Keratinocyte (primary cell): ENCODE measurements at regions not wholly inside any gene's neighbourhood (a gene's known extent, or its start where the extent isn't known, plus 50 kb on each side); places are given as distances from the start of the nearest gene placed in this dataset.

Experiments used
- DNase-seq: peaks from one replicate; pipeline ENCODE4 v3.0.0-alpha.2; 2011; ENCODE audit warnings: low read depth, missing footprints, low spot score
- FAIRE-seq: peaks from 2 replicates; lab custom pipeline; 2011; peaks lifted over from hg19 to GRCh38; lab: Jason Lieb, UNC
- H2AFZ ChIP-seq: 2 replicates; pipeline ENCODE4 v1.6.0; 2012; ENCODE audit warnings: low read length, control low read depth, inconsistent platforms; ENCODE audit not compliant: control insufficient read depth
- H3K27ac ChIP-seq: 2 replicates; pipeline ENCODE4 v1.5.1; 2011; ENCODE audit warnings: low read length; ENCODE audit not compliant: control insufficient read depth, insufficient read depth
- H3K27me3 ChIP-seq: 3 replicates; pipeline ENCODE4 v1.6.0; 2011; ENCODE audit warnings: low read length; ENCODE audit not compliant: control insufficient read depth, insufficient read depth; ENCODE audit errors: extremely low read depth
- H3K36me3 ChIP-seq, 2 experiments: 2 replicates in 1 of 2; 3 replicates in 1 of 2; pipeline ENCODE4 v1.5.1; 2011; ENCODE audit warnings: low read length in 2 of 2, mild to moderate bottlenecking in 1 of 2; ENCODE audit not compliant: control insufficient read depth in 2 of 2, insufficient read depth in 2 of 2; ENCODE audit errors: extremely low read depth in 1 of 2
- H3K4me1 ChIP-seq: 3 replicates; pipeline ENCODE4 v1.5.1; 2011; ENCODE audit warnings: low read length; ENCODE audit not compliant: control insufficient read depth, insufficient read depth; ENCODE audit errors: extremely low read depth
- H3K4me2 ChIP-seq: 3 replicates; pipeline ENCODE4 v1.6.0; 2011; ENCODE audit warnings: low read depth, low read length; ENCODE audit not compliant: control insufficient read depth, insufficient read depth; ENCODE audit errors: extremely low read depth
- H3K4me3 ChIP-seq, 3 experiments: fragments of 200-600 bp in 1 of 3; sonication (generic) in 1 of 3; 2 replicates in 2 of 3; 3 replicates in 1 of 3; pipeline ENCODE4 v1.5.1; 2011 to 2016; ENCODE audit warnings: low read length in 3 of 3, mild to moderate bottlenecking in 3 of 3, control low read depth in 2 of 3, inconsistent platforms in 1 of 3, low read depth in 1 of 3, mixed read lengths in 1 of 3, mixed run types in 1 of 3, moderate library complexity in 1 of 3; ENCODE audit not compliant: control insufficient read depth in 2 of 3, insufficient read depth in 2 of 3; ENCODE audit errors: extremely low read depth in 1 of 3
- H3K79me2 ChIP-seq: 2 replicates; pipeline ENCODE4 v1.6.0; 2012; ENCODE audit warnings: low read length; ENCODE audit not compliant: control insufficient read depth, insufficient read depth
- H3K9ac ChIP-seq: 3 replicates; pipeline ENCODE4 v1.6.0; 2011; ENCODE audit warnings: low read length; ENCODE audit not compliant: control insufficient read depth, insufficient read depth; ENCODE audit errors: extremely low read depth
- H3K9me1 ChIP-seq: 3 replicates; pipeline ENCODE4 v1.6.0; 2011; ENCODE audit warnings: low read length; ENCODE audit not compliant: control insufficient read depth, insufficient read depth; ENCODE audit errors: extremely low read depth
- H3K9me3 ChIP-seq: 2 replicates; pipeline ENCODE4 v1.5.1; 2012; ENCODE audit warnings: low read depth, low read length; ENCODE audit not compliant: control insufficient read depth
- H4K20me1 ChIP-seq: 3 replicates; pipeline ENCODE4 v1.6.0; 2011; ENCODE audit warnings: low read length; ENCODE audit not compliant: control insufficient read depth, insufficient read depth; ENCODE audit errors: extremely low read depth
- CTCF ChIP-seq, 3 experiments: IDR thresholded peaks in 1 of 3; conservative IDR thresholded peaks in 1 of 3; optimal IDR thresholded peaks in 1 of 3; 2 replicates in 2 of 3; 3 replicates in 1 of 3; pipeline versions ENCODE3 to v1.5.1; 2011; ENCODE audit warnings: low read length in 3 of 3, mild to moderate bottlenecking in 3 of 3, moderate library complexity in 2 of 3, control low read depth in 1 of 3, inconsistent platforms in 1 of 3; ENCODE audit not compliant: insufficient read depth in 2 of 3; ENCODE audit errors: extremely low read depth in 1 of 3
- EZH2 ChIP-seq: IDR thresholded peaks from one replicate; pipeline ENCODE4 v1.6.1; 2012; ENCODE audit warnings: inconsistent platforms, mild to moderate bottlenecking, low read length, moderate library complexity
- dilution Hi-C: fragments of 300-500 bp; cut with MboI; formaldehyde crosslinking; loops from one replicate; pipeline ENCODE4 v1.7.0; 2020; ENCODE audit warnings: low sequenced_read_pairs; ENCODE audit not compliant: extremely low pct_ligation_motif_present

GRCh38 chr5:3007577-3007976 lies 256.1 kb upstream of the IRX2 start:
- H3K4me2 ChIP-seq = no peak overlapping the region
- no peak for TF ChIP-seq CTCF (optimal IDR thresholded peaks at IDR 0.05 in 1 of 3, IDR thresholded peaks at IDR 0.05 in 1 of 3, conservative IDR thresholded peaks at IDR 0.05 in 1 of 3; ENCODE audit: extremely low read depth in 1 of 3, insufficient read depth in 2 of 3, low read length in 3 of 3)
- no peak for TF ChIP-seq EZH2
- H3K36me3 ChIP-seq = no peaks in the 10 kb centered on the region
- FAIRE-seq = no peak
- no peaks in the 10 kb centered on the region for H4K20me1 ChIP-seq
- H3K9me3 ChIP-seq = no peaks in the 10 kb centered on the region
- H3K79me2 ChIP-seq = no peaks in the 10 kb centered on the region
- no peak overlapping the region for H3K9ac ChIP-seq
- dilution Hi-C loops = no loop called here
- no peak for DNase-seq
- no peak overlapping the region for H3K27ac ChIP-seq
- no peak overlapping the region for H3K4me3 ChIP-seq
- H3K9me1 ChIP-seq = no peaks in the 10 kb centered on the region
- no peak overlapping the region for H2AFZ ChIP-seq
- H3K4me1 ChIP-seq = peaks cover 3% of the 10 kb centered on the region
- H3K27me3 ChIP-seq = no peaks in the 10 kb centered on the region

- H3K9me3 ChIP-seq = no peaks in the 10 kb centered on the region
- no peak overlapping the region for H3K9ac ChIP-seq
- TF ChIP-seq CTCF (optimal IDR thresholded peaks at IDR 0.05 in 1 of 3, IDR thresholded peaks at IDR 0.05 in 1 of 3, conservative IDR thresholded peaks at IDR 0.05 in 1 of 3; ENCODE audit: extremely low read depth in 1 of 3, insufficient read depth in 2 of 3, low read length in 3 of 3) = no peak
- TF ChIP-seq EZH2 = no peak
- no peaks in the 10 kb centered on the region for H4K20me1 ChIP-seq
- H3K9me1 ChIP-seq = no peaks in the 10 kb centered on the region
- no peaks in the 10 kb centered on the region for H3K27me3 ChIP-seq
- peaks cover 3% of the 10 kb centered on the region for H3K4me1 ChIP-seq
- no peak overlapping the region for H2AFZ ChIP-seq
- H3K79me2 ChIP-seq = no peaks in the 10 kb centered on the region
- no peak overlapping the region for H3K4me3 ChIP-seq
- DNase-seq (no peak), FAIRE-seq (no peak)
- no peaks in the 10 kb centered on the region for H3K36me3 ChIP-seq
- no peak overlapping the region for H3K4me2 ChIP-seq
- no peak overlapping the region for H3K27ac ChIP-seq
- dilution Hi-C loops = no loop called here
Observed at GRCh38 chr5:3006961-3007551, 255.6 kb upstream of the IRX2 start.
